ENCODE measurements at regions not wholly inside any gene's neighbourhood (a gene's known extent, or its start where the extent isn't known, plus 50 kb on each side); places are given as distances from the start of the nearest gene placed in this dataset.

DNA sequence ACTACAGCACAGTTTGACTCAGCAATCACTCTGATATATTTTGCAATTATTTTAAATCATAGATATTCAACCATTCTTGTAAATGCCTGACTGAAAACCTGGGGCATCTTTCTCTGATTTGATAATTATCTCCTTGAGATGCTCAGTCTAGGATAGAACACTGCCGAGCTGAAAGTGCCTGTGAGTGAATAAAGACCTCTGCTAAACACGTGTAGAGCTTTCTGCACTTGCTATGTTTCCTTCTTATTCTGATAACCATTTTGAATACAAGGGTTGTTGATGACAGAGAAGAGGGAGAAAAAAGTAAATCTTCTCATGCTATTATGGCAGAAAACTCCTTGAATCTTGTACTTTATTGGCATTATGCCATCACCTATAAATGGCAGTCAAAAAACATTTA, 1843.4 kb upstream of the IGFBP7 start:
- TF ChIP-seq, protein P1, sequence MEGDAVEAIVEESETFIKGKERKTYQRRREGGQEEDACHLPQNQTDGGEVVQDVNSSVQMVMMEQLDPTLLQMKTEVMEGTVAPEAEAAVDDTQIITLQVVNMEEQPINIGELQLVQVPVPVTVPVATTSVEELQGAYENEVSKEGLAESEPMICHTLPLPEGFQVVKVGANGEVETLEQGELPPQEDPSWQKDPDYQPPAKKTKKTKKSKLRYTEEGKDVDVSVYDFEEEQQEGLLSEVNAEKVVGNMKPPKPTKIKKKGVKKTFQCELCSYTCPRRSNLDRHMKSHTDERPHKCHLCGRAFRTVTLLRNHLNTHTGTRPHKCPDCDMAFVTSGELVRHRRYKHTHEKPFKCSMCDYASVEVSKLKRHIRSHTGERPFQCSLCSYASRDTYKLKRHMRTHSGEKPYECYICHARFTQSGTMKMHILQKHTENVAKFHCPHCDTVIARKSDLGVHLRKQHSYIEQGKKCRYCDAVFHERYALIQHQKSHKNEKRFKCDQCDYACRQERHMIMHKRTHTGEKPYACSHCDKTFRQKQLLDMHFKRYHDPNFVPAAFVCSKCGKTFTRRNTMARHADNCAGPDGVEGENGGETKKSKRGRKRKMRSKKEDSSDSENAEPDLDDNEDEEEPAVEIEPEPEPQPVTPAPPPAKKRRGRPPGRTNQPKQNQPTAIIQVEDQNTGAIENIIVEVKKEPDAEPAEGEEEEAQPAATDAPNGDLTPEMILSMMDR (IDR thresholded peaks at IDR 0.05; ENCODE audit: insufficient read depth, low read depth, low read length) = no peak
- TF ChIP-seq EZH2 (IDR thresholded peaks at IDR 0.05; ENCODE audit: insufficient read depth, low read length) = no peak

All from astrocyte (in vitro differentiated cells and primary cell).